ENCODE measurements at regions not wholly inside any gene's neighbourhood (a gene's known extent, or its start where the extent isn't known, plus 50 kb on each side); places are given as distances from the start of the nearest gene placed in this dataset.
"Not testable (repeated sequence)": the region's sequence is repeated elsewhere in the genome, so short reads cannot be mapped to it uniquely, and the experiment has no call there.

DNA sequence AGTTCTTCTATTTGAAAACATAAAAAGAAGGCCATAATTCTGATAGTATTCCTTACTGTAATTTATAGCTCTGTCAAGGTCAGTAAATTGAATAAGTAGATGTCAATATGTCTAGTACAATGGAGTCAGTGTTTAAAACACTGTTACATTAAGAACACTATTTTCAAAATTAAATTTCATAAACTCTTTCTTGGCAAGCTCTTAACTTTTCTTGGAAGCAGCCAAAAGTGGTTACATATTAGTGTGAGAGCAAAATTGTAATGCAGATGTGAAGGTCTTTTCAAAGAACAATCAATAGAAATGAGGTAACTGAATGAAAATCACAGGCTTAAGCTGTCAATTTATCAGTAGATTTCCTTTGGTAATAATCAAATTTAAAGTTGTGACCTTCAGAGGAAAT lies 722.4 kb upstream of the NOVA1 start:
- Histone ChIP-seq H4K20me1 (ENCODE audit: low read depth, low read length) (no peaks in the 10 kb centered on the region), H3K9me2 (replicated peaks; ENCODE audit: insufficient read depth, low read length) (no peaks in the 10 kb centered on the region), H3K9ac (ENCODE audit: low read length) (no peak overlapping the region), H3F3A (ENCODE audit: insufficient read depth) (no peaks in the 10 kb centered on the region), H3K27me3 (ENCODE audit: low read length) (no peaks in the 10 kb centered on the region), H3K36me3 (ENCODE audit: low read length) (no peaks in the 10 kb centered on the region), H3K27ac (ENCODE audit: low read depth, low read length) (no peak overlapping the region), H3K4me3 (ENCODE audit: insufficient read depth, low read length, poor library complexity, severe bottlenecking) (no peak overlapping the region), H3K79me2 (ENCODE audit: insufficient read depth, low read length) (no peaks in the 10 kb centered on the region), H2AFZ (ENCODE audit: low read depth, low read length, severe bottlenecking) (no peak overlapping the region), H3K4me2 (ENCODE audit: low read depth, low read length, poor library complexity, severe bottlenecking) (no peak overlapping the region), H3K9me3 (ENCODE audit: insufficient read depth, low read length) (0 out of 2 replicates have a peak, but pooled peaks cover 4% of the 10 kb centered on the region)
- TF ChIP-seq EZH2phosphoT487 (conservative IDR thresholded peaks at IDR 0.05; ENCODE audit: low read length), result no peak
- TF ChIP-seq, protein P1, sequence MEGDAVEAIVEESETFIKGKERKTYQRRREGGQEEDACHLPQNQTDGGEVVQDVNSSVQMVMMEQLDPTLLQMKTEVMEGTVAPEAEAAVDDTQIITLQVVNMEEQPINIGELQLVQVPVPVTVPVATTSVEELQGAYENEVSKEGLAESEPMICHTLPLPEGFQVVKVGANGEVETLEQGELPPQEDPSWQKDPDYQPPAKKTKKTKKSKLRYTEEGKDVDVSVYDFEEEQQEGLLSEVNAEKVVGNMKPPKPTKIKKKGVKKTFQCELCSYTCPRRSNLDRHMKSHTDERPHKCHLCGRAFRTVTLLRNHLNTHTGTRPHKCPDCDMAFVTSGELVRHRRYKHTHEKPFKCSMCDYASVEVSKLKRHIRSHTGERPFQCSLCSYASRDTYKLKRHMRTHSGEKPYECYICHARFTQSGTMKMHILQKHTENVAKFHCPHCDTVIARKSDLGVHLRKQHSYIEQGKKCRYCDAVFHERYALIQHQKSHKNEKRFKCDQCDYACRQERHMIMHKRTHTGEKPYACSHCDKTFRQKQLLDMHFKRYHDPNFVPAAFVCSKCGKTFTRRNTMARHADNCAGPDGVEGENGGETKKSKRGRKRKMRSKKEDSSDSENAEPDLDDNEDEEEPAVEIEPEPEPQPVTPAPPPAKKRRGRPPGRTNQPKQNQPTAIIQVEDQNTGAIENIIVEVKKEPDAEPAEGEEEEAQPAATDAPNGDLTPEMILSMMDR (IDR thresholded peaks at IDR 0.05; ENCODE audit: insufficient read depth, low read length, poor library complexity, severe bottlenecking), result no peak

DNA sequence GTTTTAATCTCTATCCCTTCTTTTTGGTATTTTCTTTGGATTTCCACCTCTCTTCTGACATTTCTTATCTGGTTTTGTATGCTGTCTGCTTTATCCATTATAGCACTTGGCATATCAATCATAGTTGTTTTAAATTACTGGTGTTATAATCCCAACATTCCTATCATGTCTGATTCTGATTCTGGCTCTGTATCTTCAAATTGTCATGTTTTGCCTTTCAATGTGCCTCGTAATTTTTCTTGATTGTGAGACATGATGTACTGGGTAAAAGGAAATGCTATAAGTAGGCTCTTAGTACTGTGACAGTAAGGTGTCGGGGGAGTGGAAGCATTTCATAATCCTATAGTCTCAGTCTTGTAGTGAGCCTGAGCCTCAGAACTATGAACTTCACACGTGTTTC lies 729.3 kb upstream of the NOVA1 start:
- Histone ChIP-seq H3K9ac (ENCODE audit: low read length) (no peak overlapping the region), H2AFZ (ENCODE audit: low read depth, low read length, severe bottlenecking) (no peak overlapping the region), H3F3A (ENCODE audit: insufficient read depth) (no peaks in the 10 kb centered on the region), H3K27ac (ENCODE audit: low read depth, low read length) (no peak overlapping the region), H3K4me2 (ENCODE audit: low read depth, low read length, poor library complexity, severe bottlenecking) (no peak overlapping the region), H3K9me2 (replicated peaks; ENCODE audit: insufficient read depth, low read length) (no peaks in the 10 kb centered on the region), H4K20me1 (ENCODE audit: low read depth, low read length) (no peaks in the 10 kb centered on the region), H3K27me3 (ENCODE audit: low read length) (no peaks in the 10 kb centered on the region), H3K79me2 (ENCODE audit: insufficient read depth, low read length) (no peaks in the 10 kb centered on the region), H3K4me3 (ENCODE audit: insufficient read depth, low read length, poor library complexity, severe bottlenecking) (no peak overlapping the region), H3K9me3 (ENCODE audit: insufficient read depth, low read length) (peaks cover 11% of the 10 kb centered on the region), H3K36me3 (ENCODE audit: low read length) (no peaks in the 10 kb centered on the region)
- TF ChIP-seq, protein P1 (IDR thresholded peaks at IDR 0.05; ENCODE audit: insufficient read depth, low read length, poor library complexity, severe bottlenecking), result no peak
- TF ChIP-seq EZH2phosphoT487 (conservative IDR thresholded peaks at IDR 0.05; ENCODE audit: low read length), result no peak

DNA sequence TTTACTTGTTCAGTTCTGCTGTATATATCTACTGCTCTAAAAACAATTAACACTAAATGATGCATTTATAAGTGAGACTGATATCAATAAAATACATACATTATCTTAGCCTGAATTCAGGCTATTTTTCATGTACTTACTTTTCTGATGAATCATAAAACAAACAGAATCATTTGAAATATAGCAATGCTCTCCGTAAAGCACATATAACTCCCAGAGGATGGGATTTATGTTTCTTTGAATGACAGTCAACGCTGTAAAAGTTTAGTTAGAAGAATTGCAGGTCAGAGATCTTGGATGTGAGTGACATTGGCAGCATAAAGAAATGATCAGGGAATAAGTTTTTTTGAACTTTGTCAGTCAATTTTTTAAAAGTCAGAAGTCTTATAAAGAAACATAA lies 740.2 kb upstream of the NOVA1 start:
- H3K4me2 ChIP-seq (ENCODE audit: low read depth, low read length, poor library complexity, severe bottlenecking), result no peak overlapping the region
- no peak overlapping the region for H3K27ac ChIP-seq (ENCODE audit: low read depth, low read length)
- H3K36me3 ChIP-seq (ENCODE audit: low read length), result no peaks in the 10 kb centered on the region
- no peak overlapping the region for H2AFZ ChIP-seq (ENCODE audit: low read depth, low read length, severe bottlenecking)
- no peak for TF ChIP-seq EZH2phosphoT487 (conservative IDR thresholded peaks at IDR 0.05; ENCODE audit: low read length)
- TF ChIP-seq, protein P1 (IDR thresholded peaks at IDR 0.05; ENCODE audit: insufficient read depth, low read length, poor library complexity, severe bottlenecking), result no peak
- H3K79me2 ChIP-seq (ENCODE audit: insufficient read depth, low read length), result no peaks in the 10 kb centered on the region
- H3F3A ChIP-seq (ENCODE audit: insufficient read depth), result no peaks in the 10 kb centered on the region
- no peaks in the 10 kb centered on the region for H3K9me2 ChIP-seq (replicated peaks; ENCODE audit: insufficient read depth, low read length)
- no peak overlapping the region for H3K4me3 ChIP-seq (ENCODE audit: insufficient read depth, low read length, poor library complexity, severe bottlenecking)
- H3K27me3 ChIP-seq (ENCODE audit: low read length), result no peaks in the 10 kb centered on the region
- no peaks in the 10 kb centered on the region for H3K9me3 ChIP-seq (ENCODE audit: insufficient read depth, low read length)
- H3K9ac ChIP-seq (ENCODE audit: low read length), result no peak overlapping the region
- H4K20me1 ChIP-seq (ENCODE audit: low read depth, low read length), result no peaks in the 10 kb centered on the region

DNA sequence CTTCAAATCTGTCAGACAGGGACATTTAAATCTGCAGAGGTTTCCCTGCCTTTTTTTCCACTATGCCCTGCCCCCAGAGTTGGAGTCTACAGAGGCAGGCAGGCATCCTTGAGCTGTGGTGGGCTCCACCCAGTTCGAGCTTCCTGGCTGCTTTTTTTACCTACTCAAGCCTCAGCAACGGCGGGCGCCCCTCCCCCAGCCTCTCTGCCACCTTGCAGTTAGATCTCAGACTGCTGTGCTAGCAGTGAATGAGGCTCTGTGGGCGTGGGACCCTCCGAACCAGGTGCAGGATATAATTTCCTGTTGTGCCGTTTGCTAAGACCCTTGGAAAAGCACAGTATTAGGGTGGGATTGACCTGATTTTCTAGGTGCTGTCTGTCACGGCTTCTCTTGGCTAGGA lies 765.2 kb upstream of the NOVA1 start:
- H3K36me3 ChIP-seq (ENCODE audit: low read length); H3K79me2 ChIP-seq (ENCODE audit: insufficient read depth, low read length); H3K4me2 ChIP-seq (ENCODE audit: low read depth, low read length, poor library complexity, severe bottlenecking); H3K9me3 ChIP-seq (ENCODE audit: insufficient read depth, low read length); H4K20me1 ChIP-seq (ENCODE audit: low read depth, low read length); H3F3A ChIP-seq (ENCODE audit: insufficient read depth); H3K27ac ChIP-seq (ENCODE audit: low read depth, low read length); H3K27me3 ChIP-seq (ENCODE audit: low read length); H3K4me3 ChIP-seq (ENCODE audit: insufficient read depth, low read length, poor library complexity, severe bottlenecking); H3K9me2 ChIP-seq (replicated peaks; ENCODE audit: insufficient read depth, low read length); H3K9ac ChIP-seq (ENCODE audit: low read length); H2AFZ ChIP-seq (ENCODE audit: low read depth, low read length, severe bottlenecking): not testable (repeated sequence)

Measured in SU-DHL-6 (cell line).